ENCODE measurements at regions not wholly inside any gene's neighbourhood (a gene's known extent, or its start where the extent isn't known, plus 50 kb on each side); places are given as distances from the start of the nearest gene placed in this dataset.

GRCh38 chr4:110418641-110419040 is 57.3 kb upstream of the ENPEP start:
- TF ChIP-seq TOPORS (CRISPR knock-in tag; IDR thresholded peaks at IDR 0.05), result no peak
- TF ChIP-seq NFKB2 (CRISPR knock-in tag; IDR thresholded peaks at IDR 0.05; ENCODE audit: borderline replicate concordance), result no peak
- no peak for TF ChIP-seq ZMYM2 (CRISPR knock-in tag; IDR thresholded peaks at IDR 0.05)
- no peak for TF ChIP-seq MAX (IDR thresholded peaks at IDR 0.05)
- no peak for TF ChIP-seq SKIL (CRISPR knock-in tag; IDR thresholded peaks at IDR 0.05; ENCODE audit: borderline replicate concordance)
- no peak for TF ChIP-seq ZNF780A (CRISPR knock-in tag; IDR thresholded peaks at IDR 0.05)
- no peak for TF ChIP-seq PBX3 (CRISPR knock-in tag; IDR thresholded peaks at IDR 0.05; ENCODE audit: borderline replicate concordance)
- no peak for TF ChIP-seq CTCF (CRISPR knock-in tag; IDR thresholded peaks at IDR 0.05)
- no peak for TF ChIP-seq ZNF530 (CRISPR knock-in tag; IDR thresholded peaks at IDR 0.05; ENCODE audit: low read depth)
- TF ChIP-seq ZNF549 (CRISPR knock-in tag; IDR thresholded peaks at IDR 0.05), result no peak

Measured in HepG2 (cell line).